Suprapubic skin (tissue), 4 donors: ENCODE measurements at regions not wholly inside any gene's neighbourhood (a gene's known extent, or its start where the extent isn't known, plus 50 kb on each side); places are given as distances from the start of the nearest gene placed in this dataset.

ENCODE experiments used
- DNase-seq, 2 donors: peaks; one replicate each; pipeline ENCODE4 v3.0.0-alpha.2; 2019; ENCODE audit warnings: low spot score in 2 of 2
- H3K27ac ChIP-seq: fragments of 200-600 bp; sonication (generic); one replicate; pipeline ENCODE4 v1.5.1; 2019
- H3K27me3 ChIP-seq: fragments of 200-600 bp; sonication (generic); one replicate; pipeline ENCODE4 v1.5.1; 2019
- H3K36me3 ChIP-seq: fragments of 200-600 bp; sonication (generic); one replicate; pipeline ENCODE4 v1.5.1; 2019
- H3K4me1 ChIP-seq: fragments of 200-600 bp; sonication (generic); one replicate; pipeline ENCODE4 v1.5.1; 2019
- H3K4me3 ChIP-seq: fragments of 200-600 bp; sonication (generic); one replicate; pipeline ENCODE4 v1.5.1; 2019; ENCODE audit warnings: mild to moderate bottlenecking
- H3K9me3 ChIP-seq: fragments of 200-600 bp; sonication (generic); one replicate; pipeline ENCODE4 v1.5.1; 2019
- CTCF ChIP-seq, 2 donors: fragments of 200-600 bp in 1 of 2; fragments of 450-650 bp in 1 of 2; sonication (generic) in 1 of 2; IDR thresholded peaks; one replicate each; pipeline ENCODE4 v1.5.1; 2016 to 2019; ENCODE audit warnings: antibody characterized with exemption in 2 of 2, mild to moderate bottlenecking in 1 of 2, moderate library complexity in 1 of 2
- EP300 ChIP-seq: sonication (generic); formaldehyde crosslinking; IDR thresholded peaks from one replicate; pipeline ENCODE4 v1.6.1; 2017; ENCODE audit warnings: antibody characterized with exemption
- POLR2A ChIP-seq, 2 donors: fragments of 450-650 bp; IDR thresholded peaks; one replicate each; pipeline ENCODE4 v1.6.1; 2017; ENCODE audit warnings: antibody characterized with exemption in 2 of 2, mild to moderate bottlenecking in 2 of 2, moderate library complexity in 2 of 2
- POLR2AphosphoS5 ChIP-seq, 3 donors: sonication (generic); formaldehyde crosslinking; IDR thresholded peaks; one replicate each; pipeline ENCODE4 v1.6.1; 2017; ENCODE audit warnings: antibody characterized with exemption in 3 of 3
- WGBS: methylation state at CpG from one replicate; pipeline ENCODE4 v1.1.5; 2018; 5-methylcytosine and 5-hydroxymethylcytosine counted together

GRCh38 chr1:219472596-219472995, 140.3 kb downstream of the ZC3H11B start:
- DNase-seq: no peak
- H3K4me3 ChIP-seq: no peak overlapping the region
- WGBS: 91% methylated on average over 2 of the region's 2 CpGs
- no peaks in the 10 kb centered on the region for H3K9me3 ChIP-seq
- no peaks in the 10 kb centered on the region for H3K27me3 ChIP-seq
- no peak for TF ChIP-seq EP300
- no peak for TF ChIP-seq POLR2AphosphoS5 (IDR thresholded peaks at IDR 0.05)
- no peak for TF ChIP-seq CTCF (IDR thresholded peaks at IDR 0.05)
- TF ChIP-seq POLR2A (IDR thresholded peaks at IDR 0.05): no peak
- H3K4me1 ChIP-seq: no peaks in the 10 kb centered on the region
- no peaks in the 10 kb centered on the region for H3K36me3 ChIP-seq
- no peak overlapping the region for H3K27ac ChIP-seq

GRCh38 chr1:219467524-219467923, 145.4 kb downstream of the ZC3H11B start:
- Histone ChIP-seq H3K4me3 (no peak overlapping the region), H3K9me3 (no peaks in the 10 kb centered on the region), H3K27me3 (no peaks in the 10 kb centered on the region), H3K27ac (no peak overlapping the region), H3K4me1 (peaks cover 21% of the 10 kb centered on the region), H3K36me3 (no peaks in the 10 kb centered on the region)
- WGBS: 55% methylated on average over 2 of the region's 2 CpGs
- TF ChIP-seq EP300 (no peak), POLR2A (IDR thresholded peaks at IDR 0.05) (no peak), CTCF (IDR thresholded peaks at IDR 0.05) (no peak), POLR2AphosphoS5 (IDR thresholded peaks at IDR 0.05) (no peak)
- DNase-seq: no peak

GRCh38 chr1:219466766-219467165, 146.1 kb downstream of the ZC3H11B start:
- Histone ChIP-seq H3K9me3 (no peaks in the 10 kb centered on the region), H3K36me3 (no peaks in the 10 kb centered on the region), H3K27me3 (no peaks in the 10 kb centered on the region), H3K27ac (no peak overlapping the region), H3K4me3 (no peak overlapping the region), H3K4me1 (peaks cover 29% of the 10 kb centered on the region)
- DNase-seq: no peak
- TF ChIP-seq CTCF (IDR thresholded peaks at IDR 0.05) (no peak), POLR2A (IDR thresholded peaks at IDR 0.05) (no peak), EP300 (no peak), POLR2AphosphoS5 (IDR thresholded peaks at IDR 0.05) (no peak)

GRCh38 chr1:219465212-219466093, 147.5 kb downstream of the ZC3H11B start:
- 81% methylated on average over 7 of the region's 7 CpGs for WGBS
- no peak for DNase-seq
- Histone ChIP-seq H3K27me3 (no peaks in the 10 kb centered on the region), H3K4me3 (no peak overlapping the region), H3K9me3 (no peaks in the 10 kb centered on the region), H3K36me3 (no peaks in the 10 kb centered on the region), H3K27ac (peak overlapping the region; percentile 55), H3K4me1 (peaks cover 42% of the 10 kb centered on the region)
- no peak for TF ChIP-seq EP300
- no peak for TF ChIP-seq CTCF (IDR thresholded peaks at IDR 0.05)
- TF ChIP-seq POLR2AphosphoS5 (IDR thresholded peaks at IDR 0.05): no peak

DNA sequence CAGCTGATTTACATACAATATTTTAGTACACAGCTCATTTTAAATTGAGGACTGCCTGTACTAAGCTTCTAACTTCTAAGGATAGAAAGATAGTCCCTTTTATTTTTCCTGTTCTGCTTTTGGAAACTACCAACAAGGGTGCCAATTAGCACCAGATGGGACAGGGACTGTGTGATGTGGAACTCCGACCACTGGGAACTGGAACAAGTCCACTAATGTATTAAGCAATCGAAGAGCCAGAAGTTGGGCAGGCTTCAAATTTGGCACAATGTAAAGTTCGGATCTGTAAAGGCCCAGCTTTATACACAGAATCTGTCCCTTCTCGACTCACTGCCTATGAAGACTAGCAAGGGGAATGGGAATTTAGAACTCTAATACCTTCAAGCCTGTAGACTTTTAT, 149.3 kb downstream of the ZC3H11B start:
- Histone ChIP-seq H3K9me3 (no peaks in the 10 kb centered on the region), H3K27me3 (no peaks in the 10 kb centered on the region), H3K4me1 (peaks cover 53% of the 10 kb centered on the region), H3K36me3 (no peaks in the 10 kb centered on the region), H3K4me3 (no peak overlapping the region), H3K27ac (peak overlapping the region; percentile 80)
- DNase-seq: peak; percentile 64 to 72
- WGBS: 39% methylated on average over 4 of the region's 4 CpGs
- TF ChIP-seq POLR2A (IDR thresholded peaks at IDR 0.05): no peak
- TF ChIP-seq EP300: no peak
- no peak for TF ChIP-seq CTCF (IDR thresholded peaks at IDR 0.05)
- TF ChIP-seq POLR2AphosphoS5 (IDR thresholded peaks at IDR 0.05): peak in 1 of 3 donors; percentile 55
